OCI-LY1 (cell line): ENCODE measurements at regions not wholly inside any gene's neighbourhood (a gene's known extent, or its start where the extent isn't known, plus 50 kb on each side); places are given as distances from the start of the nearest gene placed in this dataset.

Source experiments
- H2AFZ ChIP-seq: fragments of 200-600 bp; sonication (generic), shearing (Covaris generic); 2 replicates; pipeline ENCODE4 v1.6.0; 2014; ENCODE audit warnings: antibody characterized with exemption, mild to moderate bottlenecking, low read length
- H3F3A ChIP-seq: fragments of 200-600 bp; sonication (generic), shearing (Covaris generic); 2 replicates; pipeline ENCODE4 v1.6.0; 2014; ENCODE audit warnings: mild to moderate bottlenecking, antibody characterized with exemption, low read length, moderate library complexity; ENCODE audit not compliant: insufficient read depth
- H3K27ac ChIP-seq: fragments of 200-600 bp; sonication (generic); 2 replicates; pipeline ENCODE4 v1.5.1; 2014; ENCODE audit warnings: low read length, mixed run types, mild to moderate bottlenecking, low read depth; ENCODE audit not compliant: poor library complexity, severe bottlenecking
- H3K27me3 ChIP-seq: fragments of 200-600 bp; sonication (generic); 2 replicates; pipeline ENCODE4 v1.6.0; 2014; ENCODE audit warnings: antibody characterized with exemption, mild to moderate bottlenecking, low read length, moderate library complexity; ENCODE audit not compliant: insufficient read depth
- H3K36me3 ChIP-seq: fragments of 200-600 bp; sonication (generic); 2 replicates; pipeline ENCODE4 v1.6.1; 2014; ENCODE audit warnings: mild to moderate bottlenecking, antibody characterized with exemption, low read length, moderate library complexity, mixed read lengths; ENCODE audit not compliant: insufficient read depth
- H3K4me1 ChIP-seq: fragments of 200-600 bp; sonication (generic); 2 replicates; pipeline ENCODE4 v1.5.1; 2014; ENCODE audit warnings: mild to moderate bottlenecking, low read length, moderate library complexity; ENCODE audit not compliant: insufficient read depth, severe bottlenecking
- H3K4me2 ChIP-seq: fragments of 200-600 bp; sonication (generic), shearing (Covaris generic); 2 replicates; pipeline ENCODE4 v1.6.1; 2014; ENCODE audit warnings: low read length
- H3K4me3 ChIP-seq: fragments of 200-600 bp; sonication (generic); 2 replicates; pipeline ENCODE4 v1.5.1; 2014; ENCODE audit warnings: low read length, low read depth, mild to moderate bottlenecking, mixed read lengths; ENCODE audit not compliant: poor library complexity, severe bottlenecking
- H3K79me2 ChIP-seq: fragments of 200-600 bp; shearing (Covaris generic); 2 replicates; pipeline ENCODE4 v1.6.1; 2016; ENCODE audit warnings: mixed run types, low read length, mixed read lengths; ENCODE audit not compliant: insufficient read depth
- H3K9ac ChIP-seq: fragments of 200-600 bp; sonication (generic), shearing (Covaris generic); 2 replicates; pipeline ENCODE4 v1.6.1; 2014; ENCODE audit warnings: mild to moderate bottlenecking, low read length, mixed read lengths
- H3K9me2 ChIP-seq: fragments of 200-600 bp; sonication (generic), shearing (Covaris generic); 2 replicates; pipeline ENCODE4 v1.6.1; 2014; ENCODE audit warnings: low read depth, mild to moderate bottlenecking, low read length, mixed read lengths
- H3K9me3 ChIP-seq: fragments of 200-600 bp; shearing (Covaris generic); 2 replicates; pipeline ENCODE4 v1.6.1; 2014; ENCODE audit warnings: low read length, mixed read lengths
- H4K20me1 ChIP-seq: fragments of 200-600 bp; sonication (generic), shearing (Covaris generic); 2 replicates; pipeline ENCODE4 v1.6.0; 2016; ENCODE audit warnings: mild to moderate bottlenecking, low read length; ENCODE audit not compliant: insufficient read depth
- EZH2 ChIP-seq: fragments of 200-600 bp; sonication (generic), shearing (Covaris generic); IDR thresholded peaks from 2 replicates; pipeline ENCODE4 v1.8.0; 2017; ENCODE audit warnings: borderline replicate concordance, mixed run types, mild to moderate bottlenecking, antibody characterized with exemption, low read length, moderate library complexity, mixed read lengths
- TF ChIP-seq, protein P1 (sequence below): fragments of 200-600 bp; sonication (generic), shearing (Covaris generic); IDR thresholded peaks from 2 replicates; pipeline ENCODE4 v1.5.1; 2017; ENCODE audit warnings: mild to moderate bottlenecking, antibody characterized with exemption, low read length, moderate library complexity, mixed read lengths

DNA sequence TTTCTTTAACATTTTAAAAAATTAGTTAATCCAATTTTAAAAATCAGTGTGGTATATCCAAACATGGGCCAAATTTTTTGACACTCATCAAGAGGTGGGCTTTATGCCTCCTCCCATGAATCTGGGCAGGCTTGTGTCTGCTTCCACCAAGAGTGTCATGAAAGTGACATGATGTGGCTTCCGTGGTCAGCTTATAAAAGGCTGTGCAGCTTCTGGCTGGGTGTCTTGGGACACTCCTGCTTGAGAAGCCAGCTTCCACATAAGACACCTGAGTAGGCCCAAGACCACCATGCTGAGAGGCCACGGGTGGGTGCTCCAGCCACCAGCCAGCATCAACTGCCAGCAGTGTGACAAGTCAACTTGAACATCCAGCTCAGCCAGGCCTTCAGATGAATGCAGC lies 74.3 kb upstream of the RUNX3 start:
- TF ChIP-seq EZH2 = no peak
- TF ChIP-seq, protein P1, sequence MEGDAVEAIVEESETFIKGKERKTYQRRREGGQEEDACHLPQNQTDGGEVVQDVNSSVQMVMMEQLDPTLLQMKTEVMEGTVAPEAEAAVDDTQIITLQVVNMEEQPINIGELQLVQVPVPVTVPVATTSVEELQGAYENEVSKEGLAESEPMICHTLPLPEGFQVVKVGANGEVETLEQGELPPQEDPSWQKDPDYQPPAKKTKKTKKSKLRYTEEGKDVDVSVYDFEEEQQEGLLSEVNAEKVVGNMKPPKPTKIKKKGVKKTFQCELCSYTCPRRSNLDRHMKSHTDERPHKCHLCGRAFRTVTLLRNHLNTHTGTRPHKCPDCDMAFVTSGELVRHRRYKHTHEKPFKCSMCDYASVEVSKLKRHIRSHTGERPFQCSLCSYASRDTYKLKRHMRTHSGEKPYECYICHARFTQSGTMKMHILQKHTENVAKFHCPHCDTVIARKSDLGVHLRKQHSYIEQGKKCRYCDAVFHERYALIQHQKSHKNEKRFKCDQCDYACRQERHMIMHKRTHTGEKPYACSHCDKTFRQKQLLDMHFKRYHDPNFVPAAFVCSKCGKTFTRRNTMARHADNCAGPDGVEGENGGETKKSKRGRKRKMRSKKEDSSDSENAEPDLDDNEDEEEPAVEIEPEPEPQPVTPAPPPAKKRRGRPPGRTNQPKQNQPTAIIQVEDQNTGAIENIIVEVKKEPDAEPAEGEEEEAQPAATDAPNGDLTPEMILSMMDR = no peak
- Histone ChIP-seq H4K20me1 (no peaks in the 10 kb centered on the region), H3K4me1 (peaks cover 20% of the 10 kb centered on the region), H3K27me3 (peaks cover 7% of the 10 kb centered on the region; the same call in 1 of the 2 replicates), H2AFZ (no peak overlapping the region), H3K9me2 (no peaks in the 10 kb centered on the region), H3K79me2 (no peaks in the 10 kb centered on the region), H3K9me3 (no peaks in the 10 kb centered on the region), H3K27ac (no peak overlapping the region), H3K4me2 (no peak overlapping the region), H3F3A (no peaks in the 10 kb centered on the region), H3K36me3 (no peaks in the 10 kb centered on the region), H3K4me3 (no peak overlapping the region), H3K9ac (no peak overlapping the region)

DNA sequence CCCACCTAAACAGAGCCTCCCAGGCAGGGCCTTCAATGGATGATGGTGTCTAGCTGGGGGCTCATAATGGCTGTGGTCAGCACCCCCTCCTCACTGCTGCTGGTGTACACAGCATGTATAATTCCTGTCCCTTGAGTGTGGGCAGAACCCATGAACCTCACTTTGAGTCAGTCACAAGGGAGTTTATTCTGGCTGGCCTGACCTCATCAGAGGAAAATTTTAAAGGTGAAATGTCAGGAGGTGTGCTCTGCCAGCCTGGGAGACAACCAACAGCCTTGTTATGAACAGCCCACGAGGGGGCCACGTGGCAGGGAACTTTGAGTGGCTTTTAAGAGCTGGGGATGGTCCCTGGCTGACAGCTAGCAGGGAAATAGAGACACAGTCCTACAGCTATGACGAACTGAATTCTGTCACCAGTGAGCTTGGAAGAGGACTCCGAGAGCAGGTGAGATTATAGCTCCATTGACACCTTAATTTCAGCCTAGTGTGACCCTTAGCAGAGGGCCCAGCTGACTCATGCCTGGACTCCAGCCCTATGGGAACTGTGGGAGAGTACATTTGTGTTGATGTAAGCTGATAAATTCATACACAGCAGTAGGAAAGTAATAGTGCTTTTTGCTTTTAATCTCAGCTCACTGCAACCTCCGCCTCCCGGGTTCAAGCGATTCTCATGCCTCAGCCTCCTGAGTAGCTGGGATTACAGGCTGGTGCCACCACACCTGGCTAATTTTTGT lies 73.5 kb upstream of the RUNX3 start:
- Histone ChIP-seq H3K9ac (no peak overlapping the region), H3K4me1 (peaks cover 28% of the 10 kb centered on the region), H4K20me1 (no peaks in the 10 kb centered on the region), H3F3A (no peaks in the 10 kb centered on the region), H3K4me3 (no peak overlapping the region), H3K9me2 (no peaks in the 10 kb centered on the region), H3K79me2 (no peaks in the 10 kb centered on the region), H2AFZ (no peak overlapping the region), H3K27ac (no peak overlapping the region), H3K4me2 (no peak overlapping the region), H3K36me3 (no peaks in the 10 kb centered on the region), H3K27me3 (peaks cover 7% of the 10 kb centered on the region; the same call in 1 of the 2 replicates), H3K9me3 (no peaks in the 10 kb centered on the region)
- no peak for TF ChIP-seq EZH2
- TF ChIP-seq, protein P1 = no peak

DNA sequence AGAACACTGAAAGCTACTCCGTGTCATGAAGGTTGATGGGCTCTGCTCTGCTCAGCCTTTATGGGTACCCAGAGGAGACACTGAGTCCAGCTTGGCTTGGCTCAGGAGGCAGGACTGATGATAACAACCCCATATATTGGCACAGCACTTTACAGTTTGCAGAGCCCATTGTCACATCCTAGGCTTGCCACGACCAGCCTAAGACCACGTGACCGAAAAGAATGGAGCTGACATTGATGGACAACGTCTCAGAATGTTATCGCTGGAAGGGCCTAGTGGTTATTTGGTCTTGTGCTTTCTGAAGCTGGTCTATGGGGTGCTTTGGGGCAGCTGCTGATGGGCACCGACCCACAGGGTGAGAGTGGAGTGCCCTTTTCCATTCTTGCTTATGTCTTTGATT lies 72.9 kb upstream of the RUNX3 start:
- Histone ChIP-seq H3F3A (no peaks in the 10 kb centered on the region), H4K20me1 (no peaks in the 10 kb centered on the region), H3K27me3 (peaks cover 7% of the 10 kb centered on the region; the same call in 1 of the 2 replicates), H3K4me1 (peaks cover 32% of the 10 kb centered on the region), H3K36me3 (no peaks in the 10 kb centered on the region), H2AFZ (no peak overlapping the region), H3K9me2 (no peaks in the 10 kb centered on the region), H3K4me2 (no peak overlapping the region), H3K4me3 (no peak overlapping the region), H3K9ac (no peak overlapping the region), H3K79me2 (no peaks in the 10 kb centered on the region), H3K27ac (no peak overlapping the region), H3K9me3 (no peaks in the 10 kb centered on the region)
- no peak for TF ChIP-seq EZH2
- TF ChIP-seq, protein P1 = no peak
